SU-DHL-6 (cell line): ENCODE measurements at regions not wholly inside any gene's neighbourhood (a gene's known extent, or its start where the extent isn't known, plus 50 kb on each side); places are given as distances from the start of the nearest gene placed in this dataset.
"Not testable (repeated sequence)": the region's sequence is repeated elsewhere in the genome, so short reads cannot be mapped to it uniquely, and the experiment has no call there.

ENCODE experiments used
- H2AFZ ChIP-seq: fragments of 200-600 bp; sonication (generic); 2 replicates; pipeline ENCODE4 v1.6.1; 2014; ENCODE audit warnings: low read depth, mild to moderate bottlenecking, moderate library complexity, mixed read lengths, antibody characterized with exemption, low read length; ENCODE audit not compliant: severe bottlenecking
- H3F3A ChIP-seq: fragments of 200-600 bp; shearing (Covaris generic); 2 replicates; pipeline ENCODE4 v1.6.0; 2016; ENCODE audit warnings: antibody characterized with exemption, mild to moderate bottlenecking; ENCODE audit not compliant: insufficient read depth
- H3K27ac ChIP-seq: fragments of 200-600 bp; sonication (generic); 2 replicates; pipeline ENCODE4 v1.5.1; 2016; ENCODE audit warnings: low read depth, mild to moderate bottlenecking, low read length, moderate library complexity, mixed read lengths
- H3K27me3 ChIP-seq: fragments of 200-600 bp; sonication (generic), shearing (Covaris generic); 2 replicates; pipeline ENCODE4 v1.6.0; 2014; ENCODE audit warnings: mild to moderate bottlenecking, low read length
- H3K36me3 ChIP-seq: fragments of 200-600 bp; sonication (generic); 2 replicates; pipeline ENCODE4 v1.6.1; 2014; ENCODE audit warnings: mild to moderate bottlenecking, low read length, mixed read lengths
- H3K4me2 ChIP-seq: fragments of 300-600, 200-600 bp; shearing (Covaris generic), sonication (generic); 2 replicates; pipeline ENCODE4 v1.6.0; 2014; ENCODE audit warnings: low read length, low read depth, mild to moderate bottlenecking; ENCODE audit not compliant: poor library complexity, severe bottlenecking
- H3K4me3 ChIP-seq: fragments of 200-600 bp; sonication (generic); 2 replicates; pipeline ENCODE4 v1.5.1; 2014; ENCODE audit warnings: antibody characterized with exemption, low read length, mild to moderate bottlenecking, mixed read lengths; ENCODE audit not compliant: insufficient read depth, poor library complexity, severe bottlenecking
- H3K79me2 ChIP-seq: fragments of 200-600 bp; sonication (generic); 2 replicates; pipeline ENCODE4 v1.6.1; 2014; ENCODE audit warnings: mild to moderate bottlenecking, low read length, moderate library complexity; ENCODE audit not compliant: insufficient read depth
- H3K9ac ChIP-seq: fragments of 200-600 bp; sonication (generic); 2 replicates; pipeline ENCODE4 v1.7.0; 2014; ENCODE audit warnings: mild to moderate bottlenecking, low read length
- H3K9me2 ChIP-seq: fragments of 200-600 bp; sonication (generic); replicated peaks from 2 replicates; pipeline ENCODE4 v1.6.1; 2014; ENCODE audit warnings: low read length; ENCODE audit not compliant: insufficient read depth
- H3K9me3 ChIP-seq: fragments of 200-600 bp; sonication (generic); 2 replicates; pipeline ENCODE4 v1.6.1; 2014; ENCODE audit warnings: low read length, mixed read lengths; ENCODE audit not compliant: insufficient read depth
- H4K20me1 ChIP-seq: fragments of 200-600 bp; sonication (generic); 2 replicates; pipeline ENCODE4 v1.6.1; 2014; ENCODE audit warnings: low read depth, mild to moderate bottlenecking, antibody characterized with exemption, low read length, moderate library complexity, mixed read lengths
- EZH2phosphoT487 ChIP-seq: fragments of 200-600 bp; sonication (generic), shearing (Covaris generic); conservative IDR thresholded peaks from 2 replicates; pipeline ENCODE4 v1.6.1; 2018; ENCODE audit warnings: mild to moderate bottlenecking, antibody characterized with exemption, low read length, moderate library complexity, mixed read lengths
- TF ChIP-seq, protein P1 (sequence below): fragments of 200-600 bp; sonication (generic); IDR thresholded peaks from one replicate; pipeline ENCODE4 v1.5.1; 2017; ENCODE audit warnings: antibody characterized with exemption, mild to moderate bottlenecking, low read length, moderate library complexity; ENCODE audit not compliant: insufficient read depth, poor library complexity, severe bottlenecking

DNA sequence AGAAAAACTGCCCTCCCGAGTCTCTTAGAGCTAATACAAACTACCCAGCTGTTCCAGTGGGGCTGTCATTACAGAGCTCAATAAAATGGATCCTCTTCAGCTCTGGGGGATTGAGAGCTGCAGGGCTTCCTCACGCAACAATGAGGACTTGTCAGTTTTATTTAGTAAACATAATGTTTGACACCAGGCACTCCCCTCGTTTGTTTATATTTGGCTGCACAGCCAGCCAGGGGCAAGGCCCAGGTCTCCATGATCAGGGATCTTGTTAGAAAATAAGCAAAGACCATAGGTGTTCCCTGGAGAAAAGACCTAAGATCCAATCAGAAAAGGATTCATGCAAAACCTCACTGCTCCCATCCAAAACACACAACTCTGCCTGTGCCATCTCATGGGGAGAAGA, 158.2 kb downstream of the C1D start:
- TF ChIP-seq EZH2phosphoT487: no peak
- TF ChIP-seq, protein P1, sequence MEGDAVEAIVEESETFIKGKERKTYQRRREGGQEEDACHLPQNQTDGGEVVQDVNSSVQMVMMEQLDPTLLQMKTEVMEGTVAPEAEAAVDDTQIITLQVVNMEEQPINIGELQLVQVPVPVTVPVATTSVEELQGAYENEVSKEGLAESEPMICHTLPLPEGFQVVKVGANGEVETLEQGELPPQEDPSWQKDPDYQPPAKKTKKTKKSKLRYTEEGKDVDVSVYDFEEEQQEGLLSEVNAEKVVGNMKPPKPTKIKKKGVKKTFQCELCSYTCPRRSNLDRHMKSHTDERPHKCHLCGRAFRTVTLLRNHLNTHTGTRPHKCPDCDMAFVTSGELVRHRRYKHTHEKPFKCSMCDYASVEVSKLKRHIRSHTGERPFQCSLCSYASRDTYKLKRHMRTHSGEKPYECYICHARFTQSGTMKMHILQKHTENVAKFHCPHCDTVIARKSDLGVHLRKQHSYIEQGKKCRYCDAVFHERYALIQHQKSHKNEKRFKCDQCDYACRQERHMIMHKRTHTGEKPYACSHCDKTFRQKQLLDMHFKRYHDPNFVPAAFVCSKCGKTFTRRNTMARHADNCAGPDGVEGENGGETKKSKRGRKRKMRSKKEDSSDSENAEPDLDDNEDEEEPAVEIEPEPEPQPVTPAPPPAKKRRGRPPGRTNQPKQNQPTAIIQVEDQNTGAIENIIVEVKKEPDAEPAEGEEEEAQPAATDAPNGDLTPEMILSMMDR: no peak
- Histone ChIP-seq H3K9ac (no peak overlapping the region), H4K20me1 (no peaks in the 10 kb centered on the region), H2AFZ (no peak overlapping the region), H3K4me2 (no peak overlapping the region), H3K27ac (no peak overlapping the region), H3K79me2 (no peaks in the 10 kb centered on the region), H3K9me2 (no peaks in the 10 kb centered on the region), H3K9me3 (no peaks in the 10 kb centered on the region), H3K4me3 (no peak overlapping the region), H3K36me3 (no peaks in the 10 kb centered on the region), H3F3A (no peaks in the 10 kb centered on the region), H3K27me3 (0 out of 2 replicates have a peak, but pooled peaks cover 5% of the 10 kb centered on the region)

DNA sequence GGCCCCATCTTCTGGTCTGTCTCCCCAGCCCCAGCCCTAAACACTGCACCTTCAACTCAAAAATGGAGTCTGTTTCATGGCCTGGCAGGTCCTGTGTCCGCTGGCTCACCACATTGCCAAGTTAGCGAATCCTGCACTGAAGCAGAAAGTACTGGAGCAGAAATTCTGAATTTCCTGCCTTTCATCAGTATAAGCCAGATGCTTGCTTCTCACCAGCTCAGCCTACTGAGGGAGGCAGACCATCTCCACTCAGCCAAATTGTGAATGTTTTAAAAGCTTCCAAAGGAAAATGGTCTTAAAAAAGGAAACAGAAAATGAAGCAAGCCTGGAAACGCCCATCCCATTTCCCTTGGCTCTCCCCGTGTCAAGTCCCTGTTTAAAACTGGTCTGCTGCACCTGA, 157.8 kb downstream of the C1D start:
- Histone ChIP-seq H3K79me2 (no peaks in the 10 kb centered on the region), H3K9ac (no peak overlapping the region), H2AFZ (no peak overlapping the region), H3K4me3 (no peak overlapping the region), H3K27me3 (0 out of 2 replicates have a peak, but pooled peaks cover 5% of the 10 kb centered on the region), H3K4me2 (no peak overlapping the region), H4K20me1 (no peaks in the 10 kb centered on the region), H3K9me3 (no peaks in the 10 kb centered on the region), H3K9me2 (no peaks in the 10 kb centered on the region), H3K36me3 (no peaks in the 10 kb centered on the region), H3K27ac (no peak overlapping the region), H3F3A (no peaks in the 10 kb centered on the region)
- TF ChIP-seq, protein P1: no peak
- no peak for TF ChIP-seq EZH2phosphoT487

DNA sequence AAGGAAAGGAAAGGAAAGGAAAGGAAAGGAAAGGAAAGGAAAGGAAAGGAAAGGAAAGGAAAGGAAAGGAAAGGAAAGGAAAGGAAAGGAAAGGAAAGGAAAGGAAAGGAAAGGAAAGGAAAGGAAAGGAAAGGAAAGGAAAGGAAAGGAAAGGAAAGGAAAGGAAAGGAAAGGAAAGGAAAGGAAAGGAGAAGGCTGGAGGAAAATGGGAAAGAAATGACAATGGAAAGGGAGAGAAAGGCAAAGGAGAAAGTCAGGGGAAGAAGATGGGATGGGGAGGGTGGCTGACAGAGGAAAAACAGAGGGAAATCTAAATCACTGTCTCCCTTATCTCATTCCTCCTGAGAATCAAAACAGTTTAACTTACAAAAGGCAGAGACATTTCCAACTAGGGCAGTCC, 156.3 kb downstream of the C1D start:
- H2AFZ ChIP-seq, H4K20me1 ChIP-seq, H3K27ac ChIP-seq, H3K4me2 ChIP-seq, H3K9ac ChIP-seq, H3K4me3 ChIP-seq, H3K27me3 ChIP-seq, H3K36me3 ChIP-seq, H3K9me3 ChIP-seq, H3K9me2 ChIP-seq, H3K79me2 ChIP-seq, H3F3A ChIP-seq: not testable (repeated sequence)

DNA sequence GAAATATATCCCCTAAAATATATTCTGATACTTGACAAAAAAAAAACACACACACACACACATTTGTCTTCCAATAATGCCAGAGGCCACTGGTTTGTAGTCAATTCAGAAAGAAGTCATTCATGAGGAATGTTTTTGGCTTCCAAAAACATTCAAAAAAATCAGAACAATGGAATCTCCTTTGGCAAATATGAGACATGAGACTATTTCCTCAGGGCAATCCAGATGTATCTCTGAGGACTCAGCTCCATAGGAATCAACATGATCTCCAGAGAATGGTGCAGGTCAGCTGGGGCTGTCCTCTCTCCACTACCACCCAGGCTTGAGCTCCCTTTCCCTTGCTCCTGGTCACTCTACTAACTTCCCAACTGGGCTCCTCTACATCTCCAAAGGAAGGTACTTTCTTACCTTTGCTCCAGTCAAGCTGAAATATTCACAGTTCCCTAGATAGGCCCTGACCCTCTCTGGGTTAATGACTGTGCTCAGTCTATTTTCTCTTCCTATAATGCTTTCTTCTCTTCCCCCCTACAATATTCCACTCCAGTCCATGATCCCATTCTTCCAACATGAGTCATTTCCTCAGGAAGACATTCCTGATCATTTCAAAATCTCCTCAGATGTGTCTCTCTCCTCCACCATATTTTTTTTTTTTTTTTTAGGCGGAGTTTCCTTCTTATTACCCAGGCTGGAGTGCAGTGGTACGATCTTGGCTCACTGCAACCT, 145.3 kb downstream of the C1D start:
- Histone ChIP-seq H3K9ac (no peak overlapping the region), H2AFZ (no peak overlapping the region), H3K27ac (no peak overlapping the region), H3K27me3 (no peaks in the 10 kb centered on the region), H3K9me2 (no peaks in the 10 kb centered on the region), H4K20me1 (no peaks in the 10 kb centered on the region), H3K9me3 (no peaks in the 10 kb centered on the region), H3K4me3 (no peak overlapping the region), H3K79me2 (no peaks in the 10 kb centered on the region), H3K4me2 (no peak overlapping the region), H3F3A (no peaks in the 10 kb centered on the region), H3K36me3 (no peaks in the 10 kb centered on the region)
- TF ChIP-seq EZH2phosphoT487: no peak
- TF ChIP-seq, protein P1: no peak
